ENCODE measurements at regions not wholly inside any gene's neighbourhood (a gene's known extent, or its start where the extent isn't known, plus 50 kb on each side); places are given as distances from the start of the nearest gene placed in this dataset.

- no peak for DNase-seq
Observed at GRCh38 chr7:15737601-15738000, 51.1 kb upstream of the MEOX2 start.
